Endothelial cell of umbilical vein (primary cell): ENCODE measurements at regions not wholly inside any gene's neighbourhood (a gene's known extent, or its start where the extent isn't known, plus 50 kb on each side); places are given as distances from the start of the nearest gene placed in this dataset.

ENCODE experiments used
- BruUV-seq: library from RNA; stranded (reverse); fragments of 400-500 nt; replicated peaks from 2 replicates; lab custom pipeline; 2021; lab: Mats Ljungman, UMichigan
- CTCF ChIA-PET: fragments of 300-600, 350-600 bp; sonication (Branson Sonifier 250); formaldehyde crosslinking; loops from one replicate; lab custom pipeline; 2021; ENCODE audit warnings: antibody characterized with exemption, inconsistent platforms; lab: Charles Lee
- POLR2A ChIA-PET: fragments of 300-600, 350-600 bp; sonication (Branson Sonifier 250); formaldehyde crosslinking; loops from one replicate; lab custom pipeline; 2021; ENCODE audit warnings: antibody characterized with exemption, inconsistent platforms; lab: Charles Lee
- DNase-seq: peaks from one replicate; pipeline ENCODE4 v3.0.0-alpha.2; 2011; ENCODE audit warnings: low read depth, low spot score
- FAIRE-seq: peaks from 2 replicates; lab custom pipeline; 2011; peaks lifted over from hg19 to GRCh38; lab: Jason Lieb, UNC
- H2AFZ ChIP-seq: 2 replicates; pipeline ENCODE4 v1.6.0; 2012; ENCODE audit warnings: low read depth, low read length, control low read depth, inconsistent platforms
- H3K27ac ChIP-seq: 2 replicates; pipeline ENCODE4 v1.5.1; 2011; ENCODE audit warnings: low read depth, mild to moderate bottlenecking, control low read depth, low read length, moderate library complexity; ENCODE audit not compliant: insufficient read depth
- H3K27me3 ChIP-seq, 2 experiments: 2 replicates each; pipeline versions ENCODE4 v1.6.0 to v1.6.1; 2011; ENCODE audit warnings: low read length in 2 of 2, mixed read lengths in 1 of 2; ENCODE audit not compliant: control insufficient read depth in 2 of 2, insufficient read depth in 2 of 2
- H3K36me3 ChIP-seq, 2 experiments: 2 replicates in 1 of 2; 3 replicates in 1 of 2; pipeline ENCODE4 v1.5.1; 2011; ENCODE audit warnings: low read length in 2 of 2, mild to moderate bottlenecking in 1 of 2, moderate library complexity in 1 of 2; ENCODE audit not compliant: control insufficient read depth in 2 of 2, insufficient read depth in 2 of 2; ENCODE audit errors: extremely low read depth in 1 of 2
- H3K4me1 ChIP-seq: 3 replicates; pipeline ENCODE4 v1.5.1; 2011; ENCODE audit warnings: mild to moderate bottlenecking, low read length; ENCODE audit not compliant: control insufficient read depth, insufficient read depth; ENCODE audit errors: extremely low read depth
- H3K4me2 ChIP-seq: 2 replicates; pipeline ENCODE4 v1.6.1; 2011; ENCODE audit warnings: low read length, control low read depth, mixed read lengths; ENCODE audit not compliant: insufficient read depth
- H3K4me3 ChIP-seq, 3 experiments: fragments of 200-600 bp in 1 of 3; sonication (generic), shearing (Covaris generic) in 1 of 3; replicated peaks in 1 of 3; 2 replicates each; pipeline ENCODE4 v1.5.1; 2011 to 2016; ENCODE audit warnings: control low read depth in 3 of 3, low read length in 3 of 3, mild to moderate bottlenecking in 2 of 3, inconsistent platforms in 1 of 3, low read depth in 1 of 3, moderate library complexity in 1 of 3; ENCODE audit not compliant: insufficient read depth in 1 of 3
- H3K79me2 ChIP-seq: 2 replicates; pipeline ENCODE4 v1.6.0; 2012; ENCODE audit warnings: low read length, inconsistent platforms; ENCODE audit not compliant: control insufficient read depth, insufficient read depth
- H3K9ac ChIP-seq: replicated peaks from 2 replicates; pipeline ENCODE3; 2011; ENCODE audit warnings: low read length, control low read depth; ENCODE audit not compliant: insufficient read depth; ENCODE audit errors: extremely low read depth
- H3K9me1 ChIP-seq: replicated peaks from 3 replicates; pipeline ENCODE4 v1.6.0; 2011; ENCODE audit warnings: mild to moderate bottlenecking, low read length; ENCODE audit not compliant: control insufficient read depth, insufficient read depth; ENCODE audit errors: extremely low read depth
- H3K9me3 ChIP-seq: replicated peaks from 2 replicates; pipeline ENCODE4 v1.5.1; 2012; ENCODE audit warnings: low read length, inconsistent platforms; ENCODE audit not compliant: control insufficient read depth, insufficient read depth
- H4K20me1 ChIP-seq: replicated peaks from 2 replicates; pipeline ENCODE3; 2011; ENCODE audit warnings: mild to moderate bottlenecking, low read length; ENCODE audit not compliant: control insufficient read depth, insufficient read depth; ENCODE audit errors: extremely low read depth
- CTCF ChIP-seq, 2 donors: IDR thresholded peaks; 1 replicate in 1 of 2; 2 replicates in 1 of 2; pipeline ENCODE4 v1.5.1; 2011; ENCODE audit warnings: low read length in 2 of 2, mild to moderate bottlenecking in 2 of 2, moderate library complexity in 2 of 2, control low read depth in 1 of 2, inconsistent platforms in 1 of 2, low read depth in 1 of 2; ENCODE audit not compliant: insufficient read depth in 1 of 2; ENCODE audit errors: extremely low read depth in 1 of 2
- EZH2 ChIP-seq: IDR thresholded peaks from 2 replicates; pipeline ENCODE4 v1.6.1; 2012; ENCODE audit warnings: borderline replicate concordance, low read depth, mild to moderate bottlenecking, moderate library complexity, low read length, inconsistent platforms; ENCODE audit not compliant: severe bottlenecking
- dilution Hi-C: fragments of 300-500 bp; cut with MboI; formaldehyde crosslinking; loops from one replicate; pipeline ENCODE4 v1.15.0; 2019; ENCODE audit warnings: low sequenced_read_pairs; ENCODE audit not compliant: extremely low pct_ligation_motif_present
- intact Hi-C: fragments of 100-400 bp; cut with micrococcal nuclease; formaldehyde crosslinking; loops from one replicate; pipeline ENCODE4 v1.10.0; 2022

DNA sequence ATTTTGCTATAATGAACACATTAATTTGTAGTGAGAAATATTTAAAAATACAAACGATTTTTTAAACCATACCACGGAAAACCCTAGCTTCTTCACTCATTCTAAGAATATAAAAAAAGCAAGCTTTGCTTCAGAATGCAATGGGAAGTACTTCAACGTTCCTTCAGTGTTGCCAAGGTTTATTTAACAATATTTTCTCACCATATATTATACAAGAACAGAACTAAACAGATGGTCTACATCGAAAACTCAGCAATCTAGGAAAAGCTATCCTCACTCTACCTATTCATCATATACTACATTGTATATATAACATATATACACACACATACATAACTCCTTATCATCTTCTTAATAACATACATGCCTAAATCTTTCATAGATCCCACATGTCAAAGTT lies 1047.4 kb downstream of the IGSF11 start:
- no peak for DNase-seq
- H3K4me2 ChIP-seq, result peak overlapping the region; percentile 25
- H3K79me2 ChIP-seq, result no peaks in the 10 kb centered on the region
- no peak overlapping the region for H2AFZ ChIP-seq
- POLR2A ChIA-PET, result no interaction called here
- H3K4me1 ChIP-seq, result peaks cover 6% of the 10 kb centered on the region
- H3K4me3 ChIP-seq, result no peak overlapping the region
- H3K9ac ChIP-seq, result no peak overlapping the region
- H3K27ac ChIP-seq, result no peak overlapping the region
- no peak for TF ChIP-seq CTCF (IDR thresholded peaks at IDR 0.05; ENCODE audit: extremely low read depth in 1 of 2, insufficient read depth in 1 of 2, low read depth in 1 of 2, low read length in 2 of 2)
- intact Hi-C loops (no loop called here), dilution Hi-C loops (no loop called here)
- no peaks in the 10 kb centered on the region for H3K9me1 ChIP-seq
- FAIRE-seq, result no peak
- no TSS peak for BruUV-seq
- no peaks in the 10 kb centered on the region for H3K36me3 ChIP-seq
- H3K27me3 ChIP-seq, result no peaks in the 10 kb centered on the region
- no peaks in the 10 kb centered on the region for H3K9me3 ChIP-seq
- H4K20me1 ChIP-seq, result no peaks in the 10 kb centered on the region
- CTCF ChIA-PET, result interaction anchor here (0.7 kb wide), 1 partner anchor 10 kb away, joined by 5 read pairs; no protein-coding TSS in a partner anchor

- Histone ChIP-seq H3K4me2 (no peak overlapping the region), H3K27ac (no peak overlapping the region), H3K9ac (no peak overlapping the region), H3K9me1 (no peaks in the 10 kb centered on the region), H2AFZ (no peak overlapping the region), H3K9me3 (no peaks in the 10 kb centered on the region), H4K20me1 (no peaks in the 10 kb centered on the region), H3K27me3 (peaks cover 0 to 4% of the 10 kb centered on the region in 2 experiments), H3K79me2 (no peaks in the 10 kb centered on the region), H3K4me3 (no peak overlapping the region), H3K4me1 (peaks cover 6% of the 10 kb centered on the region), H3K36me3 (no peaks in the 10 kb centered on the region)
- POLR2A ChIA-PET, result no interaction called here
- no TSS peak for BruUV-seq
- dilution Hi-C loops, result no loop called here
- no peak for TF ChIP-seq EZH2
- CTCF ChIA-PET, result no interaction called here
- FAIRE-seq (no peak), DNase-seq (no peak)
- intact Hi-C loops, result loop anchor here (10.0 kb wide), 2 partner anchors 265 to 585 kb away; no protein-coding TSS in a partner anchor
Observed at GRCh38 chr3:117989982-117990381, 1044.7 kb downstream of the IGSF11 start.
